ENCODE measurements at regions not wholly inside any gene's neighbourhood (a gene's known extent, or its start where the extent isn't known, plus 50 kb on each side); places are given as distances from the start of the nearest gene placed in this dataset.

DNA sequence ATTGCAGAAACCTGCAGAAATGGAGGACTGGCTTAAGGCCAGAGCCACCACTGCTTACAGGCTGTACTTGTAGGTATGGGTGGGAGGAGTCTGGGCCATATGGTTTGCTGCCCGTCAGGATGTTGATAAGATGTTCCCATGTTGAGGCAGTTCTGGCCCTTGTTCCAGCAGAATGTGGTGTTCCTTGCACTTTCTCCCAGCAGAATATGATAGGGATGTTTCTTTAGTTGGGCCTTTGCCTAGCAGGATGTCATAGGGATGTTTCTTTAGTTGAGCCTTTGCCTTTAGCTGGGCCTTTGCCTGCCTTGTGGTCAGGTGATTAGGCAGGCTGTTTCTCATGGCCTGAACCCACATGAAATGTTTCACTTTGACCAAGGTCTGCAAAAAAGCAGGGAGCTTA, 139.1 kb upstream of the PAQR3 start:
- DNase-seq: no peak

DNA sequence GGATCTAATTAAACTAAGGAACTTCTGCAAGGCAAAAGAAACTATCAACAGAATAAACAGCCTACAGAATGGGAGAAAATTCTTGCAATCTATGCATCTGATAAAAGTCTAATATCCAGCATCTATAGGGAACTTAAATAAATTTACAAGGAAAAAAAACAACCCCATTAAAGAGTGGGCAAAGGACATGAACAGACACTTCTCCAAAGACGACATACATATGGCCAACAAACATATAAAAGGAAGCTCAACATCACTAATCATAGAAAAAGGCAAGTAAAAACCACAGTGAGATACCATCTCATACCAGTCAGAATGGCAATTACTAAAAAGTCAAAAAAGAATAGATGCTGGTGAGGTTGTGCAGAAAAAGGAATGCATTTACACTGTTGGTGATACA, 134.8 kb upstream of the PAQR3 start:
- DNase-seq: no peak

DNA sequence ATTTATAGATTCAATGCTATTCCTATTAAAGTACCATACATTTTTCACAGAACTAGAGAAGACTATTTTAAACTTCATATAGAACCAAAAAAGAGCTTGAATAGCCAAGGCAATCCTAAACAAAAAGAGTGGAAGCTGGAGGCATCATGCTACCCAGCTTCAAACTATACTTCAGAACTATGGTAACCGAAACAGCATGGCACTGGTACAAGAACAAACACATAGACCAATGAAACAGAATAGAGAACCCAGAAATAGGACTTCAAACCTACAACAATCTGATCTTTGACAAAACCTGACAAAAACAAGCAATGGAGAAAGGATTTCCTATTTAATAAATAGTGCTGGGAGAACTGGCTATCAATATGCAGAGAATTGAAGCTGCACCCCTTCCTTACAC, 134.2 kb upstream of the PAQR3 start:
- no peak for DNase-seq

DNA sequence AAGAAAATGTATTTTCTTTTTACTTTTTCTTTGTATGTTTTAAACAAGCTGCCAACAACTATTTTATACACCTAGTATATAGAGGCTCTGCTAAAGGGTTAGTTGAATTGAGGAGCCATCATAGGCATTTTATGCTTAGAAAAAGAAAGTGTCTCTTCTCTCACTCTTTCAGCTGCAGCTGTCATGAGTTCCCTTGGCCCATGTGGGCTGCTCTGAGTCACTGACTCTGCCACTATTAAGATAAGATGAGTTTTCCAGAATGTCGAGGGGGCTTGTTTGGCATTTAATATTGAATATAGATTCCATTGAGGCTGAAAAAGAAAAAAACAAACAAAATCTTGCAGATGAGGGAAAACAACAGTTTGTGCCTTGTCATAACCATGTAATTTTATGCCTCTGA, 126.0 kb upstream of the PAQR3 start:
- DNase-seq: no peak

DNA sequence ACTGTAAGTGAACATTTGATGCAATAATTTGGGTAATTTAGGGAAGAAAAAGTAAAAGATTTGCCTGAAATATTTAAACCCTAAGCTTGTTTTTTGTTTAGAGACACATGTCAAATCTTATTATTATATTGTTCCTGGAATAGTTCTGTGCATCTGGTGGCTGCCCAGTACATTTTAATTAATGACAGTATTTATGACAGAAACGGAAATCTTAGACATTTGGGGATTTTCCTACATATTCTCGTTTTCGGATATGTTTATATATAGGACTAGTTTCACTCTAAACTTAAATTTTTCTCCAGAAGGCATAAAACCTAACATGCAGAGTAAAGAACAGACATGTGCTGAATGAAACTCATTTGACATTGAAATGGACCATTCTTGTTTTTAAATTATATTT, 125.6 kb upstream of the PAQR3 start:
- DNase-seq: no peak

DNA sequence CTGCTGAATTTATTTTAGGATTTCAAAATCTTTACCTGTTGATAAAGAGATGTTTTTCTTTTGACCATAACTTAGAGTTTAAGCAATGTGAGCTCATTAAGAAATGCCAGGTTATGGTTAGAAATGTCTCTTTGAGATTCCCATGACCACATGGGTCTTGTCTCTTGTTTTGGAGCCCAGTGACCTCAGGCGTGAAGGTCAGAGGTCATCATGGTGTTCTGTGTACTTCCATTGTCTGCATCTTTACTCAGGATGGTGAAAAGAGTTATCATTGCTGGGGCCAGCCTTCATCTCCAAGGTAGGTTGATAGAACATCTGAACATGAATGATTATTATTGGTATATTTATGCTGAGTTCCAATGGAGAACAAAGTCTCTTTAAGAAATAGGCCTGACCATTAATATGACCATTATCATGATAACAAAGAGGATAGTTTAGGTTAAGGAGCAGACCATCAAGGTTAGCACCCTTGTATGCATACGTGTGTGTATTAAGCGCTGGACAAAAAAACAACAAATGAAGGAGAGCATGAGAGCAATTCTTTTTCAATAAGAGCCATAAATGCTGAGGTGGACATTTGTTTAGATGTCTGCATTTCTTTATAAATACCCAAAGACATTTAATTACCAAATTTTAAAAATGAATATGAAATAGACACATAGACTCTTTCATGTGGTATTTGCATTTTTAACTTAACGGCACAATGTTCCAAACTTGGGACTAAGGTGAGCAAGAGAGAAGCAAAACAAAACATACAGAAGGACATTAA, 120.6 kb upstream of the PAQR3 start:
- no peak for DNase-seq

DNA sequence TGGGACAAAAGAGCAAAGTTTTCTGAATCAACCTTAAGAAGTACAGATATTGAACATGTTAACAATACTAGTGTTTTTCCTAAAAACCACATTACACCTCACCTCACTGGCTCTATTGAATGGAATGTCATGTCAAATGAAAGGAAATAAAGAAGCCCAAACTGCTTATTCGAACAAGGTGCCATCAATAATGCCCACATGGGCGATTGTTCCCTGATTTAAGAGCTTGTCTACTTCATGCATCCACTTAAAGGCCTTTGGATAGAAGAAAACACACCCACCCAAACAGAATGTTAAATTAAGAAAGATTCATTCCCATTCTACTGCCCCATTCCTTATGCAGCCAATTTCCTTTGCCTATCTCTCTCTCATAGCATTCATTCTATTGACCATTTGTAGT, 118.5 kb upstream of the PAQR3 start:
- no peak for DNase-seq

DNA sequence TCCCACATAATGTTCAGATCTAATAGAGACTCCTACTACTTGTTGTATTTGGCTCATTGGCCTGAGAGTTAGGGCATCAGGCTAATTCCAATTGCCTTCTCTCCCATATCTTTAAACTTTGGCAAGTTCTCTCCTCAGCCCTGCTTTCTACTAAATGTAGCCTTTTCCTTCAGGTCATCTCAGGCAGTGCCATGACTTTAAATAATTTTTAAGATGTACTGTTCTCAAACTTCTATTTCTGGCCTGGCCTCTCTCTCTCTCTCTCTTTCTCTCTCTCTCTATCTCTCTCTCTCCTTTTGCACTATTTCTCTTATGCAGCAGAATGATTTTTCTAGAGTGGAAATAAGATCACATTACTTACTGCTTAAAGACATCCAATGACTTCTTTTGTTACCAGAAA, 114.5 kb upstream of the PAQR3 start:
- no peak for DNase-seq

DNA sequence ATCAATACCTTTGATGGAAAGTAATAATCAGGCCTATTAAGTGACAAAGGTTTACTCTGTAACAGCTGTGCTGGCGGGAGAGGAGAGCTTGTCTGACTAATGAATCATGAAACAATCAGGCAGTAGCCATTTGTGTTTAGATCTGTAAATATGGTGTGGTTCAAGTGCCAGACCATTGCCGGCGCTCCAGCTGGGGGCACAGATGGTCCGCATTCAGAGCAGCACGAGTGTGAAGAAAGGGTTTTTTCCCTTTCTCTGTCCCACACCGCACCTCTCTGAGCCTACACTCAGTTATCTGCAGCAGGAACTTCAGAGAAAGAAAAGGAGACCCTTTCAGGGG, 111.3 kb upstream of the PAQR3 start:
- no peak for DNase-seq

DNA sequence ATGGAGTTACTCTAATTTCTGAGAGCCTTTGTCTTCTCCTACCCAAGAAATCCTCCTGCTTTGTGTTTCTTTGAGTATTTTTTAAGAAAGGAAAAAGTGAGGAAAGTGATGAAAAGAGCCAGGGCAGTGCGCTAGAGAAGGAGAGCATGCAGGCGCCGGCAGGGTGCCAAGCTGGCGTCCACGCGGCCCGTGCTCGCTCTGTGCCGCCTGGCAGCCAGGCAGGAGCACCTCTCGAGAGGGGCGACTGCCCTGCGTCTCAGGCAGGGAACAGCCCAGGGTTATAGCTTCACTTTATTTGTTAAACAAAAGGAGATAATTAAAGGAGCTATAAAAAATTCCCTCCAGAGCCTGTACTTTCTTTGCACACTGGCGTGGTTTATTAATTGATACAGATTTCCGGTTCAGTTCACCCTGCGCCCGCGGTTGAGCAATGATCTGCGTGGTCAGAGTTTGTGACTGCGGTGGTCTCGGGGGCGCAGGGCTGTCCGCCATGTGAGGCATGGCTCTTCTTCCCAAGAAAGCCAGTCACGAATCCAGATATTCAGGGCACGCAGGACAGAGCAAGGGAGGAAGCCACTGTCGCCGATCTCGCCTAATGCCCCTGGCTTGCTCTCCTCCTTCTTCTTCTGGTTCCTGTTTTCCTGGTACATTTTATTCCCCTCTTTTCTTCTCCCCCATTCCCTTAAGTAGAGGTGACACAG, 110.8 kb upstream of the PAQR3 start:
- no peak for DNase-seq

DNA sequence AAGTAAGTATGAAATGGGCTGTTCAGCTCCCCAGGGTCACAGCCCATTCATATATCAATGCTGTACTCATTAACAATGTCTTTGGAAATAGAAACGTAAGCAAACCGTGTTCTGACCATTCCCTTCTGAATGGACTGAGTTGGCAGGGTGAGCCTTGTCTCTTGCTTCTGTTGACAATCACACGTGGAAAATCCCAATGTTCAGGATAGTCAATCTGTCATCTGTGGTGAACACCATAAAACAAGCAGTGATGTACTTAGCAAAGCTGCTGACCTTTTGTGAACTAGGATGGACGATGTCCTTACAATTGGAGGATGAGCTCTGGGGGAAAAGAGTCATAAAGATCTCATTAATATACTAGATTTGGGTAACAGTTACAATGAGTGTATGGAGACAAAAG, 109.6 kb upstream of the PAQR3 start:
- DNase-seq: no peak

DNA sequence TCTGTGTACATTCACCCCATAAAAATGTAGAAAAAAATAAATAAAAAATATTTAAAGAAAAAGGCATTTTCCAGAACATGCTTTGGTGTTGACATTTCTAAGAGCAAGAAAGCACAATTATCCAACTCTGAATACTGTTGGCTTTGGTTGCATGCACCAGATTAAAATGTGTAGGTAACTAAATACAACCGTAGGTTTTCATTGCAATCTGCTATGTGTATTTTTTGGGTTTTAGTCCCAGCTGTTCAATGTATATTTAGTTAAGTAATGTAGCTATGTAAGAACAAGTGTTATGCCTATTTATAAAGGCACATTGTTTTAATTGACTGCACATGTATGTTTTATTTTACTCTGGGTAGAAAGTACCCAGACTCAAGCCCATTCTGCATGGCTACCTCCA, 108.1 kb upstream of the PAQR3 start:
- DNase-seq: no peak

DNA sequence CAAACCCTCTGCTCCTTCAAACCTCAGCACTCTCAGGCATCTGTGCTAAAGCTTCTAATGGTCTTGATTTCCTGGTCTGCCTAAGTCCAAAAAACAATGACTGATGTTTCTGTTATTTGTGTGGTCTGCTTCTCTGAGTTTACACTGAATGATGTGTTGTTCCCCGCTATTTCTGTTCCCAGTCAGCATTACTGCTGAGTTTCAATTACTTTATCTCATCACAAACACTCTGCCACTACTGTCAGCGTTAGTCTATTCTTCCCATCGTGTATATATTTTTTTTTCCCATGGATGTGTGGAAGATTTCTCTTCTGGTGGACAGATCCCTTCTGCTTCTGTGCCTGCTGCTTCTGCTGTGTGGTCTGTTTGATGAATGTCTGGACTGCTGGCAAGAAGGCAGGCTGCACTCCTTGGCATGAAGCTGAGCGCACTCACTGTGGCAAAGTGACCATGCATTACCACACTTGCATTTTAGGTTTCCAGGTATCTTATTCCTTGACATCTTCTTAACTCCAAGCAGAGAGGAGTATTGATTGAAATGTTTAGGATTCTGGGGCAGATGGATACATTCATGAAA, 106.9 kb upstream of the PAQR3 start:
- no peak for DNase-seq

DNA sequence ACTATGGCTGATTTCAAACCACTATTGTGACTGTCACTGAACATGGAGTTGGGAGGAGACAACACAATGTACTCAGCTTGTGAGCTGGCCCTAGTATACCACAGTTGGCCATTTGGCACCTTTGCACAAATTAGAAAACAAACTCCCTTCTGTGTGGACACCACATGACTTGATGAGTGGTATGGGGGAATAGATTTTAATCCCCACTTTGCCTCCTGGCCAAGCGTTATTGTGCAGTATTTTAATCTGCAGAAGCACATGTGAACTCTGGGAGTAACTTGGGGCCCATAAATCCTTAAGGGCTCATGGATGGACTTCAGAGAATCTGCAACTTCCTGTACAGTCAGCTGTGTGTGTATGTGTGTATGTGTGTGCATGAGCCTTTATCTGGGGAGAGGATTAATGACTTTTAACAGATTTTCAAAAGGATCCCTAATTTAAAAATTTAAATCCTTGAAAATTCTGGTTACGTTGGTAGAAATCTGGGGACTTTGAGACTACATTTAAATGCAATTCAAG, 105.0 kb upstream of the PAQR3 start:
- DNase-seq: no peak

DNA sequence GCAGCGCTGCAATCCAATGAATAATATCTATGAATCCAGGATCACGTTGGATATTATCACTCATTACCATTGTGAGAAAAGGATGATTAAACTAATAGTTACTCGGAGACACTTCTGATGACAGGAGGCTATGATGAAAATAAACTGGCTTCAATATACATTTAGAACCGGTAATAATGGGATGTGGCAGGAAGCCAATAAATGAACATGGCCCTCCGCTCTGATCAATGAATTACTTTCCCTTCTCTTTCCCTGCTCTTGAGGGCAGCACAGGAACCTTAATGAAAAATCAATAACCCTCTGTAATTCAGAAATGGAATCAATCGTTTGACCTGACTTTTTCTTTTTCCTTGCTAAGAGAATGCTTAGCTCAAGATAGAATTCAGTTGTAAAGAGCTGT, 103.9 kb upstream of the PAQR3 start:
- DNase-seq: no peak

DNA sequence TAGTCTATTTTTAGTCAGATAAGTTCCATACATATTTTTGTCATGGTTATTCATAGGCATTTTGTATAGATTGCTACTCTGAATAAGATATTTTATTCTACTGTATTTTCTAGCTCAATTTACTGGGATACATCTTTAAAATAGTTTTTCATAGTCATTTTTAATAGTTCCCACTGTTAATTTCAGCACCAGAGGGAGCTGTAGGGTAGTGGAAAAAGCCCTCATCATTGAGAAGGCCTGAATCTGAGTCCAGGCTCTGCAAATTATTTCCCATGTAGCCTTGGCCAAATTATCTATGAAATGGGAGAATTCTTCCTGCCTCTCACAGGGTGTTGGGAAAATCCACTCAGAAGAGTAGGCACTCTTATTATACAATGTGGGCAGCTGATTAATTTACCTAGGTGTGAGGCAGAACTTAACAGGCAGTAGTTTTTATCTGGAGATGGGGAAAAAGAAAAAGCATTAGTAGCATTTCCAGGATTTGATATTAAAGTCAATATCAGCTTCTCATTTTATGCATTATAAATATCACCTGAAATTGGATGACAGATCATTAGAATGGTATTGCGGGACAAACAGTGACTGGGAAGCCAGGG, 102.9 kb upstream of the PAQR3 start:
- DNase-seq: peak; percentile 65

DNA sequence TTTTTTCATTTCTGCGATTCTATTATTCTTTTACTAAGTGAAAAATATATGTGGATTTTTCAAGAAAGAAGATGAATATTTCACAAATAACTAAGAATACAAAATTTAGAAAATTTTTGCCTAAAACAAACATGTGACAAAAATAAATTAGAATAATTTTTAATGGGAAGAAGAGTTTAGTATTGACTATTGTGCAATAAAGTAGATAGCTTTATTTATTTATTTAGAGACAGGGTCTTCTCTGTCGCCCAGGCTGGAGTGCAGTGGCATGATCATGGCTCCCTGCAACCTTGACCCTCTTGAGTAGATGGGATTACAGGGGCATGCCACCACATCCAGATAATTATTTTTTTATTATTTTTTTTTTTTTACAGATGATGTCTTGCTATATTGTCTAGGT, 95.3 kb upstream of the PAQR3 start:
- no peak for DNase-seq

DNA sequence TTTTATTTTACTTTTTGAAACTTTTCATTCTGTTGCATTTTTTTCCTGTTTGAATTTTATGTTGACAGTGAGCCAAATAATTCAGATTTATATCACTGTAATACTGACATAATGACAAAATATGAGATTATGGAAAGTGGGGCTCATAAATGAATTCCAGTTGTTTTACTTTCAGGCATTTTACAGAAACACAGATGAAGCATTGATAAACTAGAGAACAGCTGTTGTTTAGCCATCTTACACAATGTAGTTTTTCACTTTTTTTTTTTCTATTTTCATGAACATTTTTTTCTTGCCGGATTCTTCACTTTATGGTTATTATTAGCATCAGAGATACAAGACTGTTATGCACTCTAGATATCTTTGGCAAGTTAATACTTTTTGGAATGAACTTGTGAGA, 91.7 kb upstream of the PAQR3 start:
- no peak for DNase-seq

DNA sequence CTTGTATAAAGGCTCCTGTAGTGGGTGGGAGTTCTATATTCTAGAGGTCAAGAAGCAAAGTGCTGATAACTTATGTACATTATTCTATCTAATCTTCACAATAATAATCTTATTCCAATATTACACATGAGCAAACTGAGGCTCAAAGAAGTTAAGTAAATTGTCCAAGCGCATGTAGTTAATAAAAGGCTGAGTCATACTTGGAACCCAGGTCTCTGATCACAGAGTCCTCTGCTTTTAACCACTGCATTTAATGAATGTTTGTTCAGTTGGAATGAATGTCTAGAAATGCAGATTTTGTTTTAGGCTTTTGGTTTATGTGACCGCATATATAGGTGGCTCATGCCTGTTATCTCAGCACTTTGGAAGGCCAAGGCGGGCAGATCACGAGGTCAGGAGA, 88.4 kb upstream of the PAQR3 start:
- DNase-seq: no peak

DNA sequence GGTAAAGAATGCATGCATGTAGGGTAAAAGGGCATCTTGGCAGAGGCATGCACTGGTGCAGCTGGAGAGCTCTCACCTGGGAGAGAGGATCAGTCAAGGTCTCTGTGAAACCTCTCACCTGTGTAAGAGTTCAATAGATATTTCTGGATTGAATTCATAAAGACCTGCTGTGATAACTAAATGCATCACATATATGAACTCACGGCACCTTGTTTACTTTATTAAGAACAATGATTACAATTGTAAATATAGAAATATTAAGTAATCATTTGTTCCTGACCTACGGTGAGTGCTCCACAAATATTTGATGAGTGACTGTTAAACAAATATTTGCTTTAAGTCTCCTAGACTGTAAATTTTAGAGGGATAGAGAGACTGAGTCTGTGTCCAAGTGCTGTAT, 85.9 kb upstream of the PAQR3 start:
- no peak for DNase-seq

DNA sequence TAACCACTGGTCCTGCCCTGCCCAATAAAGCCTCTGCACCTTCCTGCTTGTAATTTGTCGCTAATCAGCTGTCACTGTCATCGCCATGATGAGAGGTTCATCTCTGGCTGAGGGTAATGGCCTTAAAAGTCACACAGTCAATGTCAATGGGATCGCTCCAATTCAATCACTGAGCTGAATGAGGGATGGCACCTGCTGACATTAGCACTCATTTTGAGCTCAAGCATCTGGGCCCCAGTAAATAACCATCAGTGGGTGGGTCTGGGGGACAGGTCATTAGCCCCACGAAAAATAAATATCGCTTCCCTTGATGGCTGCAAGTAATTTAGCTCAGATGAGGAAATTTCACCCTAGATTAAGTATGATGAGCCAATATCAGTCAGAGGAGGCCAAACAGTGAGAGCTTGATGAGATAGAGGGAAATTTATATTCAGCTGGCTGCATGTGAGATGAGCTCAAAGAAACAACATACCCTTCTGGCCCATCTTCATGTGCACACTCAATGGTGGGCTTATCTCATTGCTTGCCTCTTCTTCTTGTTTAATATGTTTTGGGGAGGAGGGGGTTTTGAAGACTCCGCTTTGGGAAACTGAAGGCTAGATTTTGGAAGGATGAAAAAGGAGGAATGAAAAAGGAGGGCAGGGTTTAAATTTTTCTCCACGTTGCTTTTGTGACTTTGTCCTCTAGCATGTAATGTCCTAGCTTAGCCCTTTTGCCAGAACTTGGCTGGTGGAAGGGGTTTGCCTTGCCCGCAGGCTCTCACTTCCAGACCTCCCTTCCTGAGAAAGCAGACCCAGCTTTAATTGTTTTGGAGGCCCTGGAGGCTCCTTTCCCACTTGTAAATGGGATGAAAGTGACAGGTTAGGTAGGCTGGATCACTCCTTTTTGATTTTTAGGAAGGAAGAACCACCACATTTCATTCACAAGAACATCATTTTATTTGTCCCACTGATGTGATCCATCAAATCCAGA, 84.8 kb upstream of the PAQR3 start:
- DNase-seq: no peak

DNA sequence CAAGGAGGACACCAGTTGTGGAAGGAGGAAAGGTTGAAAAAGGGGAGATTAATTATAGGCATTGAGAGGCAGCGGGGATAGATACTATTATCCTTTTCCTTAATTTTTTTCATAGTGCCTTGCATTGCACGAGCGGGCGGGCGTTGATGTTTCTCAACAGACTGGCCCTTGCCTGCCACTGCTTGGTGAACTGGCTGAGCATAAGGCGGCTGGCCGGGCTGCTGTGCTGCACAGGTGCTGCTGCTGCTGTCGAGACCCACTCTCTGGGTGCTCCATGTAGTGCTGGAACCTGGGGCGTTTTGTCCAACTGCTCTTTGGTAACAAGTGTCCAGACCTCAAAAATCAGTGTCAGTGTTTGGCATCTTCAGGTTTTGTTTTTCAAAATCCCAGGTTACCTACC, 83.3 kb upstream of the PAQR3 start:
- DNase-seq: no peak

DNA sequence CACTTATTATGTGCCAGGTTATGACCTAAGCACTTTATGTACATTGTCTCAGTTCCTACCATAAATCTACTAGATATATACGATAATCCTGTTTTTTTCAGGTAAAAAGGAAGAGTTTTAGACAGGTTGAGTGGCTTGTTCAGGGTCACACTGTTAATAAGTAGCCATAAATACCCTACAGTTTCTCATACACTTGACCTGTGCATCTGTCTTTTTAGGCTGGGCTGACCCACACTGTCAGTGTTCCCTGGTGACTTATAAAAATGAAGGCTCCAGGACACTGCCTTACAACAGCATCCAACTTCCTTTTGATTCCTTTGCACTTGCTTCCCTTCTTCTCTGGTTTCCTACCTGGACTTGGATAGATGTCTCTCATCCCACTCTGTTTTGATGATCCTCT, 78.2 kb upstream of the PAQR3 start:
- no peak for DNase-seq
